ENCODE measurements at regions not wholly inside any gene's neighbourhood (a gene's known extent, or its start where the extent isn't known, plus 50 kb on each side); places are given as distances from the start of the nearest gene placed in this dataset.

DNA sequence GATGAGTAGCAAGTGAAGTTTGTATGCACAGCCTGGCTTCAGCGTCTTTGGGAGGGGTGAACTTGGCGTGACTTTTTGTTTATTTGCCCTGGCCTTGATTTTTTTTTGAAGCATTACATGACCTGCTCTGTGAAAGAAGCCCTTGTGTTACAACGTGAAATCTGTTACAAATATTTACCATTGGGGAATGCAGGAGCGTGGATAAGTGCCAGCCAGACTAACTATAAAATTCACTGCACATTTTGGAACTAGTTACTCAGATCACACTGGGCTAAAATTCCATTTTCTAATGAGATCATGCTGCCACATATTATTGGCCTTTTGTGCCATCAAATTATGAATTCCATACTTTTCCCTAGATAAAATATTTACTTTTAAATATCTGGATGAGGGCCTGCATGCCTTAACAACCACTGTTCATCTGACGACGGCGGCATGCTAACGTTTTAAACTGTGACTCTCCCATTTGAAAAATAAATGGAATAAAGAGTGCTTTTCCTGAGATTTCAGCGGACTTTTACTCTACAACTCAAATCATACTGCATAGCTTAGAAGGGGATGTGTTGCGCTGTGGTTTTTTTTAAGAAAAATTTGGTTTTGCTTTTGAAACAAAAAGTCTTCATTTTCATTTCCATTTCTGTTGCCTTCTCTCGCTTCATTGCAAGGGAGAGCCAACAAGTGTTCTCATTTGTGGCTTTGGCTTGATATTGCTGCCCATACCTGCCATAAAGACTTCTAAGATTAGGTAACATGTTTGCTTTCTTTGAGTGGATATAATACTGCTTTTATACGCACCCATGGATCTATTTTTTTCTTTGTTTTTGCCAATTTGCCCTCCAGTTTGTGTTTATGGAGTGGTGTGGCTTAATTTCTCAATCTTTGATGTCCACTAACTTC, 352.2 kb downstream of the TFEC start:
- no peak for TF ChIP-seq CTCF (conservative IDR thresholded peaks at IDR 0.05; ENCODE audit: low read depth, low read length)
- DNase-seq (ENCODE audit: low read depth): peak; percentile 76
- H3K4me3 ChIP-seq (ENCODE audit: low read length): no peak overlapping the region

GRCh38 chr7:115676707-115677106, 353.9 kb downstream of the TFEC start:
- H3K4me3 ChIP-seq (ENCODE audit: low read length): no peak overlapping the region
- TF ChIP-seq CTCF (conservative IDR thresholded peaks at IDR 0.05; ENCODE audit: low read depth, low read length): no peak
- DNase-seq (ENCODE audit: low read depth): no peak

DNA sequence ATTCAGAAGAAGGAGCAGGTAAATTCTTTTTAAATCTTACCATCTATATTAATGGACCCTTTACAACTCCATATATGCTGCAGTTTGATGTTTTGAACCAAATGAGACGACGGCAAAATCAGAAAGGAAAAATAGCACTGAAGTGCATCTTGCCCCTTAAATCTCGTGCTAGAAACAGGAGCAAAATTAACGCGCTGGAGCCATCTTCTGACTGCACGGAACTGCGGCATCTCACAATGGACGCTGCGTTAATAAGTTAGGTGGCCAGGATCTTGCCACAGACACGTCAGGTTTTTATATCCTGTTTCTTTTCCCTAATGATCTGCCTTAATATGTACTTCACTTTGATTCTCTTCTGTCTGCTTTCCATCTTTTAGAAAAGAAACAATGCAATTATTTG, 354.5 kb downstream of the TFEC start:
- TF ChIP-seq CTCF (conservative IDR thresholded peaks at IDR 0.05; ENCODE audit: low read depth, low read length): no peak
- no peak for DNase-seq (ENCODE audit: low read depth)
- no peak overlapping the region for H3K4me3 ChIP-seq (ENCODE audit: low read length)

DNA sequence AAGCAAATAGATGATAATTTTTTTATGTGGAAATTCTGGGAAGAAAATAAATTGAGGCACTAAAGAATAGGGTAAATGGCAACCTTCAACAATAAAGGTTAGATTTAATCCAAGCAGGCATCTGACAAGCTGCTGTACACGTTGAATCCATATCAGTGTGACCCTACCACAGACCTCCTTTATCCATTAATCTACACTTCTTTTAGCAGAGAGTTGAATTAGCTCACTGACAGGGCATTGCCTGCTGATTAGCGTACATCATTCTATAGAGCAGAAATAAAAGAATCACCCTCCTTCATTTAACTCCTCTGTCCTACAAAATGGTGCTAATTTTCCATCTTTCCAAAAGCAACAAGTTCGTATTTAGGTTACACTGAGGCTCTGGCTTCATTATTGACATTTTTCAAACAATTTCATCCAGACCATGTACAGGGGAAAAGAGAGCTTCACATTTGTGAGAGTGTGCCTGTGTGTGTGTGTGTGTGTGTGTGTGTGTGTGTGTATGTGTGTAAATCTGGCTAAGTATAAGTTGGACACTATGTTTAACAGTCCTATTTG, 356.0 kb downstream of the TFEC start:
- no peak for TF ChIP-seq CTCF (conservative IDR thresholded peaks at IDR 0.05; ENCODE audit: low read depth, low read length)
- H3K4me3 ChIP-seq (ENCODE audit: low read length): no peak overlapping the region
- DNase-seq (ENCODE audit: low read depth): no peak

DNA sequence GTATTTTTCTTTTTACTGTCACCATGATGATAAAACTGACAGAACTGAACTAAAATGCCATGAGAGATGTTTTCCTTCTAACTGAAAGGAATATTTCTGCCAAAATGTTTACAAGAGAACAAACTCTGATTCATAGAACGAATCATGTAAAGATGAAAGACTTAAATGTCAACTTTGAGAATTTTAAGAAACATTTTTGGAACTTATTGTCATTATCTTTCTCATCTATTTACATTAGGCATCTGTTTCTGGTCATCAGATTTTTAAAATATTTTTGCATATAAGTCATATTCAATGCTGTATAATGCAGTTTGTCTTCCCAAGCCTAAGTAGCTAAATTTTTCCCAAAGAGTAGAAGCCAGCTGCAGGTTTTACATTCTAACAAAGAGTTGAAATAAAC, 358.5 kb downstream of the TFEC start:
- DNase-seq (ENCODE audit: low read depth): no peak
- no peak overlapping the region for H3K4me3 ChIP-seq (ENCODE audit: low read length)
- TF ChIP-seq CTCF (conservative IDR thresholded peaks at IDR 0.05; ENCODE audit: low read depth, low read length): no peak

- no peak for TF ChIP-seq CTCF (conservative IDR thresholded peaks at IDR 0.05; ENCODE audit: low read depth, low read length)
- no peak overlapping the region for H3K4me3 ChIP-seq (ENCODE audit: low read length)
- DNase-seq (ENCODE audit: low read depth): no peak
Observed at GRCh38 chr7:115662676-115663075, 367.9 kb downstream of the TFEC start.

DNA sequence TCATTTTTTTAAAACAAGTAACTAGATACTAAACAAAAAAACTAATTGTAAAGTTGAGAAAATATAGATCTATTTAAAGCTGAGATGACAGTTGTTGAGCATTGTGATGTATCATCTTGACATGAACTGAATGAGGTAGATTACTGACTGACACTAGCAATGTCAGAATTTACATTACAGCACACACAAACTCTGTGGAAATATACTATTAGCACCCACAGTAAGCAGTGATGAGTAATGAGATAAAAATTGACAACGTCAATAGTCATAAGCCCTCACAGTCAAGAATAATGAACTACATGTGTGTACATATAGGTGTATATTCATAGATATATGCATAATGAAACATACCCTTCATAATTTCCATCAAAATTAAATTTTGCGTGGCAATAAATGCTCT, 368.4 kb downstream of the TFEC start:
- no peak for TF ChIP-seq CTCF (conservative IDR thresholded peaks at IDR 0.05; ENCODE audit: low read depth, low read length)
- DNase-seq (ENCODE audit: low read depth): no peak
- H3K4me3 ChIP-seq (ENCODE audit: low read length): no peak overlapping the region
